ENCODE measurements at regions not wholly inside any gene's neighbourhood (a gene's known extent, or its start where the extent isn't known, plus 50 kb on each side); places are given as distances from the start of the nearest gene placed in this dataset.

- Mint-ChIP-seq H3K36me3 (ENCODE audit: low read depth) (no peaks in the 10 kb centered on the region), H3K9me3 (no peaks in the 10 kb centered on the region), H3K4me3 (no peak overlapping the region), H3K27ac (no peak overlapping the region), H3K27me3 (no peaks in the 10 kb centered on the region), H3K4me1 (ENCODE audit: low read depth) (no peaks in the 10 kb centered on the region)
- ATAC-seq (ENCODE audit: poor library complexity) (no peak), DNase-seq (no peak)
- Histone ChIP-seq H3K27ac (ENCODE audit: low read depth in 1 of 2, low read length in 2 of 2) (no peak overlapping the region), H3K4me1 (ENCODE audit: insufficient read depth, low read length) (no peaks in the 10 kb centered on the region), H3K4me3 (ENCODE audit: low read length) (no peak overlapping the region), H3K36me3 (ENCODE audit: insufficient read depth, low read length) (no peaks in the 10 kb centered on the region), H3K27me3 (ENCODE audit: control insufficient read depth in 1 of 2, insufficient read depth in 2 of 2, low read length in 2 of 2) (no peaks in the 10 kb centered on the region), H3K9me3 (ENCODE audit: control insufficient read depth in 1 of 2, insufficient read depth in 1 of 2, low read length in 2 of 2) (no peaks in the 10 kb centered on the region)
- intact Hi-C loops (cut with DNase I, micrococcal nuclease) = no loop called here
- ChIA-PET POLR2A (no interaction called here), CTCF (no interaction called here)
- no peak for TF ChIP-seq CTCF (IDR thresholded peaks at IDR 0.05)
Measured at GRCh38 chr2:181782660-181783059, 102.3 kb upstream of the NEUROD1 start.

DNA sequence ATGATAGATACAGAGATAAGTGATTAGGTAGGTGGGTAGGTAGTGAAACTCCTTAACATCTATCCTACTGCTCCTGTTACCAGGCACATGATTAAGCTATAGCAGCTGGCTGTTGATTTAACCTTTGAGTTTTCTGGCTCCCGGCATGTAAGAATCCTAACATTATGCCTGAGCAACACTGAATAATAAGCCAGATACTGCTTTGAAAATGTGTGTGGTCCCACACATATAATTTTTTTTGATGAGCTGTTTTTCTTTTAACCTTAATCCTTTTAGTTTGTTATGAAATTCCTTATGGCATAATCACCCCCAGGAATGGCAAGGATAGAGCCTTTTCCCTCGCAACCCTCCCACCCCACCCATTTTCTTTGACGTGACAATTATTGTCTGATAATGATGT, 104.2 kb upstream of the NEUROD1 start:
- H3K36me3 Mint-ChIP-seq (ENCODE audit: low read depth) = no peaks in the 10 kb centered on the region
- no peak for TF ChIP-seq CTCF (IDR thresholded peaks at IDR 0.05)
- H3K27ac Mint-ChIP-seq = no peak overlapping the region
- ChIA-PET CTCF (no interaction called here), POLR2A (no interaction called here)
- Histone ChIP-seq H3K9me3 (ENCODE audit: control insufficient read depth in 1 of 2, insufficient read depth in 1 of 2, low read length in 2 of 2) (no peaks in the 10 kb centered on the region), H3K27ac (ENCODE audit: low read depth in 1 of 2, low read length in 2 of 2) (no peak overlapping the region), H3K4me1 (ENCODE audit: insufficient read depth, low read length) (no peaks in the 10 kb centered on the region), H3K36me3 (ENCODE audit: insufficient read depth, low read length) (no peaks in the 10 kb centered on the region), H3K27me3 (ENCODE audit: control insufficient read depth in 1 of 2, insufficient read depth in 2 of 2, low read length in 2 of 2) (no peaks in the 10 kb centered on the region), H3K4me3 (ENCODE audit: low read length) (no peak overlapping the region)
- H3K4me3 Mint-ChIP-seq = no peak overlapping the region
- no peaks in the 10 kb centered on the region for H3K9me3 Mint-ChIP-seq
- no peaks in the 10 kb centered on the region for H3K4me1 Mint-ChIP-seq (ENCODE audit: low read depth)
- intact Hi-C loops (cut with DNase I, micrococcal nuclease) = no loop called here
- no peaks in the 10 kb centered on the region for H3K27me3 Mint-ChIP-seq
- ATAC-seq (ENCODE audit: poor library complexity) (no peak), DNase-seq (no peak)

DNA sequence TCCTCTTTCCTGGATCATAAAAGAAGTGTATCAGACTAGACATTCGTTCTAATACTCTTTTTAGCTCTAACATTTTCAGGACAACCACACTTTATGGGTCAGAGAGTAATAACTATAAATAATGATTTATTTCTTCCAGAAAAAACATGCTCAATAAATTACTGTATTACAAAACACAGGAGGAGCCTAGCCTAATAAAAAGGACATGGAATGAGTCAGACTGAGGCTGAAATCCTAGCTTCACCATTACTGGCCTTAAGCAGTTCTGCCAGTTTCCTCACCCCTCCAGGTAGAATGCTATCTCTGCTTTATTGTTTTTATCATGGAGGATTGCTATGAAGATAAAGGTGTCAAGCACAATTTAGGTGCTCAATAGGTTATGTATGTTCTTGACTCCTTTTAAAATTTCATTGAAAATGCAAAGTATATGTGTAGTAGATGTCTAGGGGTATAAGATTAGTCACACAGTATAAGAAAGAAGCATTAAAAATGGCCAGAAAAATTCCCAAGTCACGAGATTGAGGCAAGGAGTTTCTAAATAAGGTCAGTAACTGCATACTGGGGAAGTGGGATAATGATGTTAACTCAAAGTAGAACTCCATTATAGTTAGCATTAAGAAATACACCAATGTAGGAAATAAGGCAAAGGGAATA, 105.5 kb upstream of the NEUROD1 start:
- H3K27me3 ChIP-seq (ENCODE audit: control insufficient read depth in 1 of 2, insufficient read depth in 2 of 2, low read length in 2 of 2) = no peaks in the 10 kb centered on the region
- TF ChIP-seq CTCF (IDR thresholded peaks at IDR 0.05) = no peak
- intact Hi-C loops (cut with DNase I, micrococcal nuclease) = no loop called here
- H3K27ac Mint-ChIP-seq = no peak overlapping the region
- H3K9me3 ChIP-seq (ENCODE audit: control insufficient read depth in 1 of 2, insufficient read depth in 1 of 2, low read length in 2 of 2) = no peaks in the 10 kb centered on the region
- no peaks in the 10 kb centered on the region for H3K9me3 Mint-ChIP-seq
- H3K4me3 Mint-ChIP-seq = no peak overlapping the region
- ChIA-PET CTCF (no interaction called here), POLR2A (no interaction called here)
- no peaks in the 10 kb centered on the region for H3K4me1 ChIP-seq (ENCODE audit: insufficient read depth, low read length)
- H3K4me3 ChIP-seq (ENCODE audit: low read length) = no peak overlapping the region
- no peaks in the 10 kb centered on the region for H3K36me3 Mint-ChIP-seq (ENCODE audit: low read depth)
- H3K36me3 ChIP-seq (ENCODE audit: insufficient read depth, low read length) = no peaks in the 10 kb centered on the region
- no peaks in the 10 kb centered on the region for H3K27me3 Mint-ChIP-seq
- H3K4me1 Mint-ChIP-seq (ENCODE audit: low read depth) = peaks cover 4% of the 10 kb centered on the region
- ATAC-seq (ENCODE audit: poor library complexity) (no peak), DNase-seq (no peak)
- no peak overlapping the region for H3K27ac ChIP-seq (ENCODE audit: low read depth in 1 of 2, low read length in 2 of 2)

Measured in CD4-positive, alpha-beta T cell (primary cell).